ENCODE measurements at regions not wholly inside any gene's neighbourhood (a gene's known extent, or its start where the extent isn't known, plus 50 kb on each side); places are given as distances from the start of the nearest gene placed in this dataset.

DNA sequence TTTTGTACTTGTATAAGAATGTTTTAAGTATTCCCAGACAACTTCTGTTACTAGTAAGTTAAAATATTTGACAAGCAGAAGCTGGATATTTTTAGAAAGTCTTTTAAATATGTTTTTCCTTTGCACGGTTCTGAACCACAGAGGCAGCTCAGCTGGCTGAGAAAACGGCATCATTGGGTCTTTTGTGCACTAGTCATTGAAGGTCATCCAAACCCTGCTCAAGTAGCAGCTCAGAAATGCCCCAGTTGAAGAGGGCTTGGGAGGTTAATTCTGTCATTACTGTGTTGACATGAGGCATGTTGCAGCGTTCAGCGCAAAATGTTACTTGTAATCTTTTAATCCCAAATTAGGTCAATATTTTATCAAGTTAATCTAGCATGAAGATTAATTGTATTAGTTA lies 383.7 kb upstream of the FAM241A start:
- DNase-seq, result no peak

DNA sequence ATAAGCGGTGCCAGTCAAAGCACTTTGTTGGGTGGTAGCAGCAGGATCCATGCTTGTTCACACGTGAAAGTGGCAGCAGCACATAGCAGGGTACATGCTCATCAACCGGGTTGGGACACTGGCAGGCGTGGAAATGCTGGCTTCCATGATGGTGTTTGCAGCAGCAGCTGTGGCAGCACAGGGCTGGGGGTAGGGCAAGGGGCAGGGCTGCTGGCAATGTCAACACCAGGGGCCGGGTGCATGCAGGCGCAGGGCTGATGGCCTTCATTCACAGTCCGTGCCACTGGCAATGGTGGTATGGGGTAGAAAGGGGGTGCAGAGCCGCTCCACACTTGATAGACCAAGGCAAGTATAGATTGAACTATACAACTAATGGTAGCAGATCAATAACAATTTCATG lies 374.7 kb upstream of the FAM241A start:
- DNase-seq, result no peak

DNA sequence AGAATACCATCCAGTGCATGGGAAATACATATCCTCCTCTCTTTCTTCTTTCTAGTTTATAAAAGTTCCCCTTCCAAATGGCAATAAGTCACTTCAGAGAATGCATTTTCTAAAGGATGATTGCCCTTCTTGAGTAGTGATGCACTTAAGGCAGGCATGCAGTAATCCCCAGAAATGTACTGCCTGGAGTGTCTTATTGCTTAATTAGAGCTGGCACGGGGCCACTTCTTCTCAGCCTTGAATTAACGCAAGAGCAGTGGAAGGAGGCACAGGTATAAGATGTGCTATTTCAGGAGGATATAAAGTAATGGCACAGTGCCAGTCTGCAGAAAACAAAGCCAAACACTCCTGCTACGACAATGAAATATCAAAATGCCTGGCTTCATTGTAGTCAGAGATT lies 371.4 kb upstream of the FAM241A start:
- no peak for DNase-seq

DNA sequence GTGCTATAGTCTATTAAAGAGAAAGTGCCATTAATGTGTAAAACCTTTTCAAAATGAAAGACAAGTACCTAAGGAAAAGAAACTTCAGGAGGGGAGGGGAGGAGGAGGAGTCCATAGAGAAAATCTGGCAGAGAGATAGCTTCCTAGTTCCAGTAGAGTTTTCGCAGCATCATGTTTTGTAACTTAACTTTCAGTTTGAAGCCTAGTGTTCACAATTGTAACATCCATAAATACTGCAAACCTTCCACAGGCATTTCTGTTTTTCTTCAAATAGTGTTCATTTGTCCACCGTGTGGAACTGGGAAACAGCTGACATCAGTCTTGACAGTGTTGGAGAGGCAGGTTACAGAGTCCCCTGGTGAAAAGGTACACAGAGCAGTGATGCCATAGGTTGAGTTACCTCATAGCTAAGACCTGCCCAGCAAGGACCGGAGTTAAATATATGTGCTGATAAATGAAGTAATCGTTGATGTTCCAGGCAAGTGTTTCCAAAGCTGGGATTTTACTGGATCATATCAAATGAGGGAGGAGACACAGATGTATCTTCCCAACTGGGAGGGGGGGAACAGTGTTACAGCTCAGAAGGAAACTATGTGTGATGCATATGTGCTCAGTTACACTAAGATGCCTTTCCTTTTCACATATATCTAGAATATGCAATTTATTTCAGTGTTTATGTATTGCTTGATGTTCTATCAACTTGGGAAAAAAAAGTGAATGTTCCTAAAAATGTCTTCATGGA lies 369.5 kb upstream of the FAM241A start:
- DNase-seq, result no peak

DNA sequence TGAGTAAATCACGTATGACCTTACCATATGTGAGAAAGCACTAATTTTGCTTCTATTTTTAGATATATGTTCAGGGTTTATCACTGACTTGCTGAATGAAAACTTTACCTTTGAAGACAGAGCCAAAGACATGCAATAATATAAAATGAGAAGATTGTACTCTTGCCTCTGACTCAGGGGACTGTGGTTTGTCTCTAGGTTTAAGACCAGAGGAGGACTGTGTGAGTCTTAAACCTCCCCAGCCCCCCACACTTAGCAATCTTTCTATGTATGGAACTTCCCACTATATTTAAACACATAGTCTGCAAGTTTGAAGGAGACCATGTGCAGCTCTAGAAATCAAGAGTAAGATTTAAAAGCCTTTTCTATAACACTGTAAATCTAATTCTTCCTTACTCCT lies 368.7 kb upstream of the FAM241A start:
- no peak for DNase-seq

DNA sequence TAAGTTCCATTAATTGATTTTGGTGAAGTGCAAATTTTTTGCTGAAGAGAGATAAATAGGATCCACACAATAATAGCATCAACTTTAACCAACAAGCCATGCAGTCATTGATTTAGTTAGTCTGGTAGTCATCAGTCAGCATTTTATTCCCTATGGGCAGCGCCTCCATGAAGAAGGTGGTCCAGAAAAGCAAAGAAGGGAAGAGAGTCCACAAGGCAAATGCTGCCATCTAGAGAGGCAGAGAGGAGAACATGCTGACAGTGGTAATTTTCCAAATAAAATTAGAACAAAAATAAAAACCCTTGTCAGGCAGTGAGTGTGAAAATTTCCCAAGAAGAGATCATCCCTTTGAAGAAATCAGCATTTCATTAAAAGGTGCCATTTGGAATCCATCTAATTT lies 366.7 kb upstream of the FAM241A start:
- no peak for DNase-seq

DNA sequence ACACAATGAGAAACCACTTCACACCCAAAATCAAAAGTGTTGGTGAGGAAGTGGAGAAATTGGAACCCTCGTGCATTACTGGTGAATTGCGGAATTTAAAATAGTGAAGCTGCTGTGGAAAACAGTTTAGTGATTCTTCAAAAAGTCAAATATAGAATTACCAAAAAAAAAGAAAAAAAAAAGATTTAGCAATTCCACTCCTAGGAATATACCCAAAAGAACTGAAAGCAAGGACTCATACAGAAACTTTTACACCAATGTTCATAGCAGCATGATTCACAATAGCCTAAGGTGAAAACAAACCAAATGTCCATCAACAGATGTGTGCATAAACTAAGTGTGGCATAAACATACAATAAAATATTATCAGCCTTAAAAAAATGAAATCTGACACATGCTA lies 364.3 kb upstream of the FAM241A start:
- DNase-seq, result no peak

DNA sequence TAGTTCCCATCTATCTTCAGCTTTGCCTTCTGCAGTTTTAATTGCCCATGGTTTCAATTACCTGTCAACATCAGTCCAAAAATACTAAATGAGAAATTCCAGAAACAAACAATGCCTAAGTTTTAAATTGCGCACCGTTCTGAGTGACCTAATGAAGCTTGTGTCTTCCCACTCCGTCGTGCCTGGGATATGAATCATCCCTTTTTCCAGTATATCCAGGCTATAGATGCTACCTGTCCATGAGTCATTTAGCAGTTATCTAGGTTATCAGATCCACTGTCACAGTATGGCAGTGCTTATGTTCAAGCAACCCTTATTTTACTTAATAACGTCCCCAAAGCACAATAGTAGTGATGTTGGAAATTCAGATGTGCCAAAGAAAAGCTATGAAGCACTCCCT lies 363.6 kb upstream of the FAM241A start:
- no peak for DNase-seq

DNA sequence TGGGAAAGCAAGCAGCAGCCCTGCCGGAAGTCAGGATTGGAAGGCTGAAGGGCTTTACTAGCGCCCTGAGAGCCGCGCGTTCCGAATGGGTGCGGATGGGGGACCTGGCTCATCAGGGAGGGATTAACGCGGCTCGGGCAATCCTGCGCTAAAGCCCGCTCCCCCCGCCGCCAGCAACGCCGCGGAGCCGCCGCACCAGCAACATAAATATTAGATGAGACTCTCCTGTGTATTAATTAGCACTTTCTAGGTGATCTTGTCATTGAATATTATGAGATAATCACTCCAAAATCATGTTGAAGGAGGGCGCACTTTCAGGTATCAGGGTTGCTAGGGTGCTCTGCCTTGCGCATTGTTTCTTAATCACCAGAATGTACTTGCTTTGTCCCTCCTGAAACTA lies 357.2 kb upstream of the FAM241A start:
- no peak for DNase-seq

DNA sequence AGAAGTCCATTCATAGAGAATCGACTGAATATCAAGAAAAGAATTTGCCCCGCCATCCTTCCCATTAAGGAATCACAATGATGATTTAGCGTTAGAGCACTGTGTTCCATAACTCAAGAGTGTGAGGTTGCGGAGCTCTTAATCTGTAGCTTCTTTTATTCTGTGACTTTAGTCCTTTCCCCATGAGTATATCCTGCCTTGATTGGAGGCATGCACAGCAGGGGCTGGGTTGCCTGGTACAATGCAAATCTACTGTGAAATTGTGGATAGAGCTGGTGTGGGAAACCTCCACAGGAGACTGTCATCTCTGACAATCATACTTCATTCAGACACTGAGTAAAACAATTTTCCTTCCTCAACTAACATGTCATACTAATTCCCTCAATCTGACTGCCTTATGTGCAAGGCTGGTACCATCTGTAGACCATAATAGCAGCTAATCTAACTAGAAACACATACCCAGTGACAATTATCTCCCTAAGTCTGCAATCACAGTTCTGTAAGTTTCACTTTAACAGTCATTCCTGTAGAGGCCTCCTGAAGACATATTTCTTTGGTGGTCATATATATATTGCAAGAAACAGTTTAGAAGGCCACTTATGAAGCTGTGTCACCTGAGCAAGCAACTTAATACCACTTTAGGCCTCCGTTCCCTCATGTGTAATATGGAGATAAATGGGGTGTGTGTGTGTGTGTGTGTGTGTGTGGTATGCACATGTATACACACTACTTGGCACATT lies 355.2 kb upstream of the FAM241A start:
- no peak for DNase-seq

DNA sequence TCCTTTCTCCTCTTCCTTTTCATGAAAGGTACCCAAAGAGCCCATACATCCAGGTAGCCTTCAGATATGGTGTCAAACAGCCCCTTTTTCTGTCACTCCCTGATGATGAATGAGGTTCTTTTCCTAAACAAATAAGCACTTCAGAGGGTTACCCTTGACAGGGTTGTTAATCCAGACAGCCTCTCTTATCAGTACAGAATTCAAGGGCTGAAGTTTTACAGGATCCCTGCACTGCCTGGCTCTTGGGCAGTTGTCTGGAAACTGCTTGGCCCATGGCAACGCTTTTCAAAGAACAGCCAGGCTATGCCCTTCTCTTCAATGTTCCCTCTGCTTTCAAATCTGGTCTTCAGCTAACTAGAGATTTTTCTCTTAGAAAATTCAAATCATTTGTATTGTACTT lies 352.6 kb upstream of the FAM241A start:
- DNase-seq, result no peak

DNA sequence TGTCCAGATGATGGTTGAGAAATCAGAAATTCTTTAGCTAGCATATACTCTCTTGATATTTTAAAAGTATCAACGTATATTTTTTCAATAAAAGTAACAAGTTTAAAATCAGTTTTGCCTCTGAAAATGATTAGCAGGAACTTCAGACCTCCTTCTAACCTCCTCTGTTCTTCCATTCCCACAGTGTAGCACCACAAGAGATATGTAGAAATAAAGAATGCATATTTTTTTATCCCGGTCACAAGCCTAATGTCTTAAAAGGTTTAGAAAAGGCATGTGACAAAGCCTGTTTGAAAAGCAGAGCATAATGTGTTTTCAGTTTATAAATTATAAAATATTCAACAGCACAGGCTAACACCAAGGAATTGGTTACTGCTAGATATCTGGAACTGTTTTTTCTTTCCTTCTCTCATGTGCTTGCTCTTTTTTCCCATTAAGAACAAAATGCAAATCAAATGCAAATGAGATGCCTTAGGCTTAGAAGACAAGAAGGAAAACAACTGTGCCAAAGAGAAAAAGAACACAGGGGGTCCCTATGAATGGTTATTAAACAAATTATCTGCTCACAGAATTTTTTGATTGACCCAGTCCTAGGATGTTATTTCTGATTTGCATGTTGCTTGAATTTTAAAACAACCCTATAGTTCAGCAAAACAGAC lies 351.7 kb upstream of the FAM241A start:
- DNase-seq, result no peak

DNA sequence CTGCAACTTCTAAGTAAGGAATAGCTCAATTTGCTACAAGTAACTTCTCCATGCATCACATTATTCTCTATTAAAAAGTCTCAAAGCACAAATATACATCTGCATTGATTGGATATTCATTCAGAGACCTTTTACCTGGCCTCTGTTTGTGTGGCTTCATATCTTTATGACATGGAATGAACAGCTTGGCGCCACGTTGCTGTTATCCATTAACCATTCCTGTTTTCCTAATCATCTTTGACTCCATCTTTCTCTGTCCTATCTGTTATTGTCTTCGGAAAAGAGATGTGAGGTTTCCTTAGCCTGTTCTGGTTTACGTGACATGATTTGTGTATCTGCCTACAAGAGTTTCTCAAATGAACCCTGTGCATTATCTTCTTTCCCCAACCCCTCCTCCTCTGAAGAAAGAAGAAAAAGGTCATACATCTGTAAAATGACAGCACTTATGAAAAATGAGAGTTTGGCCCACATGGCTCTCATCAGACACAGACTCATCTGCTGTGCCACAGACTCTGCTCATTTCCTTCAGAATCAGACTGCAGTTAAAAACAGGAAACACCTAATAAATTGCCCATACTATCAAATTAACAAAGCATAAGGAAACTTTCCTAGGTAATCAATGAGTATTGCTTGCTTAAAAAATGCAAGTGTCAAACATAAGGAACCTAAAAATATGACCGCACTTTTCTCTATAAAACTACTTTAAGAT lies 347.6 kb upstream of the FAM241A start:
- DNase-seq, result no peak

DNA sequence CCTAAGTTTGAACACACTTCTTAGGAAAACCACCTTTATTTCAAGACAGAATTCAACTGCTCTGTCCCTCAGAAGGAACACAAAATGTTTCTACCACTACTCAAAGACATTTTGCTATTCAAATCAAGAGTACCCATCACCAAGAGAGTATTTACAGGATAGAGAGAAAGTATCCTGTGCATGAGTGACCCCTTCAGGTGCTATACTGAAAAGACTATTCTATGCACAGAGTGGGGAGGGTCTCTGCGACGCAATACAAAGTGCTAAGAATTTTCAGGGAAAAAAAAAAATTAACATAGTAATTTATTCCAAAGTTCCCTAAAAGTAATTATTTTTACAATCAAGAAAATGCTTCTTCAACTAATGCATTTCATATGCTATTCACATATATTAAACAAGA lies 346.4 kb upstream of the FAM241A start:
- no peak for DNase-seq

DNA sequence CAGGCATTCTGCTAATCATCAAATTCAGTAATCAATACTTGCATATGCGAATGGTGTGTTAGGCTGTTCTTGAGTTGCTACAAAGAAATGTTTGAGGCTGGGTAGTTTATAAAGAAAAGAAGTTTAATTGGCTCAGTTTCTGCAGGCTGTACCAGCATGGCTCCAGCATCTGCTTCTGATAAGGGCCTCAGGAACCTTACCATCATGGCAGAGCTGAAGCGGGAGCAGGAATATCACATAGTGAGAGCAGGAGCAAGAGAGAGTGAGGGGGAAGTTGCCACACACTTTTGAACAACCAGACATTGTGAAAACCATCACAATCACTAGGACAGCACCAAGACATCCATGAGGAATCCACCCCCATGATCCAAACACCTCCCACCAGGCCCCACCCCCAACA lies 344.7 kb upstream of the FAM241A start:
- DNase-seq, result no peak

DNA sequence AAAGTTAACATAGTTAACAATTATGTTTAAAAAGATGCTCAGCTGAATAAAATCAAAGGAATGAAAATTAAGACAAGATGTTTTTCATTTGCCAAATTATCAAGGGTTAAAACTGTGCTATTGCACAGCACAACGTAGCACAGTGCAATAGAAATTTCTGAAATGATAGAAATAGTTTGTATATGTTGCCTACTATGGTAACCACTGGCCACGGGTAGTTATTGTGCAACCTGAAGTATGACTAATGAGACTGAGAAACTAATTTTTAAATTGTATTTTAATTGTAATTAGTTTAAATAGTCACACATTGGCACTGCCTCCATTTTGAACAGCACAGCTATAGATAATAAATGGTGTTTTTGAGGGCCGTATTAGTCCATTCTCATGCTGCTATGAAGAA lies 343.1 kb upstream of the FAM241A start:
- DNase-seq, result no peak

DNA sequence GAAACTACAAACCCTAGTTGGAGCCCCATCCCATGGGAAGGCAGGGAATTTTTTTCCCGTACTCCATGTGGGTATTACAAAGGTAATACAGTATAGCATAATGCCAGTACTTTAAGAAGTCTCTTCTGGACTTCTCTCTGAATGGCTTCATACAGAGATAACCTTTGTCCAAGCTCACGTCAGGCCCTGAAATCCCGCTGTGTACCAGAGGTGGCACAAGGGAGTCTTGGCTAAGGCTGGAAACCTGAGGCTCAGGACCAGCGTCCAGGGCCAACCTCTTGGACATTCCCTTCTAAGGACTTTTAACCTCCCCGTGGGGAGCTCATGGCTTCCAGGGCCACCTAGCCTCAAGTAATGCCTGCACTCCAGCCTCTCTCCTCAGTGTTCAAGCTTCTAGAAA lies 338.9 kb upstream of the FAM241A start:
- no peak for DNase-seq

DNA sequence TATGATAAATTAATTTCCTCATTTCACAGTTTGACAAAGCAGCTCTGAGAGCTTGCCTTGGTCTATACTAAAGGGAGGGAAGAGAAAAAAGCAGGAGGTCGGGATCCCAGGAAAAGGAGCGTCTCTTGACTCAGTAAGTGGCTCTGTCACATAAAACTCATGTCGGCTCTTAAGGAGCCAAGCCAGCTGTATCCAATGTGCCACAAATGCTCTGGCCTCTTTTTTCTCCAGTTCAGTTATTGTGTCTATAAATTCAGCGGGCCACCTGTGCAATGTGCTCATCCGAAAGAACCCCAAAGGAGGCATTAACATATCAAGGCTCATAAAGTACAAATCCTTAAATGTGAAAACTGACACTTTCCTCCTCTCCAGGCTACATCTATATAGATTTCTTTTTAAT lies 337.7 kb upstream of the FAM241A start:
- DNase-seq, result no peak

DNA sequence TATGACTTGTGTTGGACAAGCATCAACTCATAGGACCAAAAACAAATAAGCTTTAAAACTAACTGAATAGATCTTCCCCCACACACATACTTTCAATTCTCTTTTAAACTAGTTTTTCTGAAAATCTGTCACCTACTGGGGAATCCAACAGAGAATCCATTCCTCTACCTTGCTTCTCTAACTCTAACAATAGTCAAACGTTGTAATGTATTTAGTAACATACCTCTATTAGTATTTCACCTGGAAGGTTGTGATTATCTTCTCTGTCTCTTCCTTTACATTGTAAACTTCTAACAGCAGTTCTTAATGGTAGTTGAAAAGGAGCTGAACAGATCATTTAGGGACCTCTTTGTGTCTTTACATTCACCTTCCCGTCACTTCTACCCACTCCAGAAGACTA lies 337.1 kb upstream of the FAM241A start:
- DNase-seq, result no peak

DNA sequence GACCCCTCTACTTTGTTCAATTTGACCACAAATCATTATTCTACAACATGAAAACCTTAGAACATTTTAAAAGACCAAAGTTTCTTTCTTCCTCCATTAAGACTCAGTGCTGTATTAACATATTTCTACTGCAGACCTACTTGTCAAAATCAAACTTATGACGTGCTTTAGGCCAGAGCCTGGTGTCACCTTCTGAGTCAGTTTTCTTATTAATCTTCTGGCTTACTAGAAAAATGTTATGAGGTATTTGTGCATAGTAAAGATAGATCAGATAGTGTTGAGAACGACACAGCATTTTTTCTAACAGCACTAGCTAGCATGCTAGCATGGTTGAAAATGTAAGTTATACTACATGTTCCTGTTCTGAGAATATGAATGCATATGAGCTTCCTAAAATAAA lies 333.6 kb upstream of the FAM241A start:
- DNase-seq, result no peak

DNA sequence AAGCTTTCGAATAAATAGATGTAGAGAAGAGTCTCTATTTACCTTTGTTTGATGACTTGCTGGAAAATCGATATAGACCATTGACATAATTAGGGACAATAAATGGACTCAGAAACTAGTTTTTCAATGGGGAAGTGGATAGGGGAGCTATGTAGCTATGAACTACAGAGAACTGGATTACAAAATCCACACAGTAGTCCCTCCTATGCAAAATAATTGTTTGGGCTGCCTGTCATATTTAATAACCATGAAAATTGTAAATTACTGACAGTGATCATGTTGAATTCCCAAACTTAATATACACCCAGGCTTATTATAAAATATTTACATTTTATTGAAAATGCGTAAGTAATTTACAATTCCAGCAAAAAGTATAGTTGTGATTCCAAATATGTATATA lies 333.1 kb upstream of the FAM241A start:
- no peak for DNase-seq

DNA sequence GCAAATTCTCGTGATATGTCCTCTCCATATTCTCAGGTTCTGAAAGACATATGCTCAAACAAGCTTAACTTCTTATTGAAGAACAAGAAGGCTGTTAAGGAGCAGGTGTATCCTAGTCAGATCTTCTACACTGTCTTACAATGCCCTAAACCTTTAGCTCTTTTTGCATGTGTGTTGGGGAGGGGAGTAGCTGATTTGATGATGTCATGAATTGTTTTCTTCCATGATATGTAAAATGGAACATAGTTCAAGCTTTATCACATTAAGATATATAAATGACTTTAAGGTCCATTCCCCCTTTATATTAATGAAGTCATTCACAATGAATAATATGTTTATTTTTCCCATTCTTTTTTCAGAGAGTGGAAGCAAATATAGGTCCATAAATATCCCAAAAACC lies 332.5 kb upstream of the FAM241A start:
- no peak for DNase-seq

DNA sequence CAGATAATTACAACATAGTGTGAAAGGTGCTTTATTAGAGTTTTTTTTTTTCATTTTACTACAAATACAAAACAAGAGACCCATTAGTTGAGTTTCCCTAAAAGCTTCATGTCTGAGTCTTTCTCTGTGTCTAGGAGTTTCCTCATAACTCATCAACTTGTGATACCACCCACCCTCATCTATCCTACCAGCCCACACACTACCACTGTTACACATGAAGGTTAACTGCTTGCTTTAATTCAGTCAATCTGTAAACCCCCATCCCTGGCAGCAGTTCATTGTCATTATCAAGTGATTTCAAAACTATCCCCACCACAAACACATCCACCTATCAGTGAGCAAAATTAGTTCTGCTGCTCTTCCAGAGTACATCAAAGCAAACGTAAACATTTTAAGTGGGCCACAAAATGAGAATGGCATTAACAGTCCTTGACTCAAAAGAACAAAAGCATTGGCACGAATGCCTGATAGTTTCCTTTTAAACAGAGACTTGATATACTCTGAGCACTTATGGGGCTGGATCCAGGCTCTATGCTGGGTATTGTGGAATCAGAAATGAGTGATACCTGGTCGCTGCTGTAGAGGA lies 331.6 kb upstream of the FAM241A start:
- DNase-seq, result no peak
